ENCODE measurements at regions not wholly inside any gene's neighbourhood (a gene's known extent, or its start where the extent isn't known, plus 50 kb on each side); places are given as distances from the start of the nearest gene placed in this dataset.

- TF ChIP-seq CTCF (IDR thresholded peaks at IDR 0.05) (no peak), POLR2AphosphoS5 (IDR thresholded peaks at IDR 0.05; ENCODE audit: low read depth, low read length) (no peak), REST (IDR thresholded peaks at IDR 0.05; ENCODE audit: insufficient read depth in 1 of 2, low read depth in 2 of 2, low read length in 1 of 2) (no peak), TCF7L2 (IDR thresholded peaks at IDR 0.05; ENCODE audit: low read depth, low read length) (no peak)
These were observed 165.6 kb upstream of the NABP1 start for GRCh38 chr2:191512216-191512835.

Data from Panc1 (cell line).